ENCODE measurements at regions not wholly inside any gene's neighbourhood (a gene's known extent, or its start where the extent isn't known, plus 50 kb on each side); places are given as distances from the start of the nearest gene placed in this dataset.

- H2AFZ ChIP-seq (ENCODE audit: insufficient read depth, low read depth, low read length, poor library complexity, severe bottlenecking), result no peak overlapping the region
- Mint-ChIP-seq H3K27me3 (ENCODE audit: low read depth in 3 of 3) (peaks cover 0 to 2% (median 2%) of the 10 kb centered on the region in 3 donors), H3K27ac (no peak overlapping the region), H3K4me3 (no peak overlapping the region), H3K36me3 (no peaks in the 10 kb centered on the region), H3K9me3 (peaks cover 2 to 11% (median 4%) of the 10 kb centered on the region in 7 donors), H3K4me1 (no peaks in the 10 kb centered on the region)
- H3K9me3 ChIP-seq (replicated peaks in 1 of 2; ENCODE audit: control insufficient read depth in 1 of 2, insufficient read depth in 1 of 2, low read length in 2 of 2), result peaks cover 0 to 5% of the 10 kb centered on the region in 2 donors
- H3K79me2 ChIP-seq (ENCODE audit: insufficient read depth, low read length), result no peaks in the 10 kb centered on the region
- H3K4me1 ChIP-seq (ENCODE audit: control insufficient read depth in 1 of 2, insufficient read depth in 2 of 2, low read length in 2 of 2), result no peaks in the 10 kb centered on the region
- no peak overlapping the region for H3K27ac ChIP-seq (ENCODE audit: low read depth in 1 of 2, low read length in 2 of 2)
- WGBS (ENCODE audit: insufficient coverage), result 100% methylated on average over 1 of the region's 2 CpGs
- intact Hi-C loops (cut with micrococcal nuclease), result no loop called here
- no peak overlapping the region for H3K4me2 ChIP-seq (replicated peaks; ENCODE audit: extremely low read depth, low read length, poor library complexity, severe bottlenecking)
- H3K9ac ChIP-seq (ENCODE audit: insufficient read depth, low read length, poor library complexity, severe bottlenecking), result no peak overlapping the region
- no peaks in the 10 kb centered on the region for H4K20me1 ChIP-seq (ENCODE audit: insufficient read depth, low read length)
- no peaks in the 10 kb centered on the region for H3K36me3 ChIP-seq (replicated peaks in 1 of 2; ENCODE audit: control insufficient read depth in 1 of 2, insufficient read depth in 2 of 2, low read length in 2 of 2)
- H3K4me3 ChIP-seq (replicated peaks in 1 of 3; ENCODE audit: low read depth in 2 of 3, low read length in 3 of 3), result no peak overlapping the region
- no peaks in the 10 kb centered on the region for H3K27me3 ChIP-seq (ENCODE audit: control insufficient read depth in 2 of 2, insufficient read depth in 2 of 2, low read length in 2 of 2)
- no peak for TF ChIP-seq CTCF (IDR thresholded peaks at IDR 0.05)
- no peak for DNase-seq
Measured at GRCh38 chr10:36324831-36325230, 682.7 kb upstream of the FZD8 start.

- H3K36me3 ChIP-seq (replicated peaks in 1 of 2; ENCODE audit: control insufficient read depth in 1 of 2, insufficient read depth in 2 of 2, low read length in 2 of 2), result no peaks in the 10 kb centered on the region
- Mint-ChIP-seq H3K4me1 (no peaks in the 10 kb centered on the region), H3K4me3 (no peak overlapping the region), H3K27me3 (ENCODE audit: low read depth in 3 of 3) (no peaks in the 10 kb centered on the region), H3K36me3 (no peaks in the 10 kb centered on the region), H3K27ac (no peak overlapping the region), H3K9me3 (peaks cover 0 to 7% (median 3%) of the 10 kb centered on the region in 7 donors)
- peaks cover 0 to 7% of the 10 kb centered on the region in 2 donors for H3K9me3 ChIP-seq (replicated peaks in 1 of 2; ENCODE audit: control insufficient read depth in 1 of 2, insufficient read depth in 1 of 2, low read length in 2 of 2)
- H3K4me3 ChIP-seq (replicated peaks in 1 of 3; ENCODE audit: low read depth in 2 of 3, low read length in 3 of 3), result no peak overlapping the region
- DNase-seq, result no peak
- WGBS (ENCODE audit: insufficient coverage), result 93% methylated on average over 3 of the region's 7 CpGs
- H3K79me2 ChIP-seq (ENCODE audit: insufficient read depth, low read length), result no peaks in the 10 kb centered on the region
- TF ChIP-seq CTCF (IDR thresholded peaks at IDR 0.05), result no peak
- no peak overlapping the region for H2AFZ ChIP-seq (ENCODE audit: insufficient read depth, low read depth, low read length, poor library complexity, severe bottlenecking)
- no peak overlapping the region for H3K9ac ChIP-seq (ENCODE audit: insufficient read depth, low read length, poor library complexity, severe bottlenecking)
- H3K4me2 ChIP-seq (replicated peaks; ENCODE audit: extremely low read depth, low read length, poor library complexity, severe bottlenecking), result no peak overlapping the region
- H3K4me1 ChIP-seq (ENCODE audit: control insufficient read depth in 1 of 2, insufficient read depth in 2 of 2, low read length in 2 of 2), result no peaks in the 10 kb centered on the region
- no peaks in the 10 kb centered on the region for H4K20me1 ChIP-seq (ENCODE audit: insufficient read depth, low read length)
- intact Hi-C loops (cut with micrococcal nuclease), result no loop called here
- H3K27ac ChIP-seq (ENCODE audit: low read depth in 1 of 2, low read length in 2 of 2), result no peak overlapping the region
- H3K27me3 ChIP-seq (ENCODE audit: control insufficient read depth in 2 of 2, insufficient read depth in 2 of 2, low read length in 2 of 2), result no peaks in the 10 kb centered on the region
Measured at GRCh38 chr10:36313142-36313541, 671.0 kb upstream of the FZD8 start.
